H1 (cell line): ENCODE measurements at regions not wholly inside any gene's neighbourhood (a gene's known extent, or its start where the extent isn't known, plus 50 kb on each side); places are given as distances from the start of the nearest gene placed in this dataset.

Source experiments
- CTCF ChIA-PET: fragments of 300-600 bp; sonication (Branson Sonifier 250); formaldehyde crosslinking; loops from one replicate; lab custom pipeline; 2021; ENCODE audit not compliant: partially characterized antibody; lab: Charles Lee
- POLR2A ChIA-PET: fragments of 300-600 bp; sonication (Branson Sonifier 250); formaldehyde crosslinking; loops from one replicate; lab custom pipeline; 2021; ENCODE audit warnings: inconsistent platforms; ENCODE audit not compliant: partially characterized antibody; lab: Charles Lee
- DNase-seq, 2 experiments: peaks; one replicate each; pipeline versions ENCODE4 v3.0.0 to v3.0.0-alpha.2; 2010 to 2022; ENCODE audit warnings: low spot score in 2 of 2, low read depth in 1 of 2, mixed read lengths in 1 of 2
- FAIRE-seq: peaks from 2 replicates; lab custom pipeline; 2011; peaks lifted over from hg19 to GRCh38; lab: Jason Lieb, UNC
- H2AFZ ChIP-seq: 2 replicates; pipeline ENCODE4 v1.8.1; 2012; ENCODE audit warnings: low read length, inconsistent platforms
- H2AK5ac ChIP-seq: 2 replicates; pipeline ENCODE4 v1.6.1; 2013; ENCODE audit warnings: low read depth, low read length
- H2BK120ac ChIP-seq: replicated peaks from 2 replicates; pipeline ENCODE3; 2013; ENCODE audit warnings: low read depth, low read length, inconsistent platforms
- H2BK12ac ChIP-seq: 2 replicates; pipeline ENCODE4 v1.6.1; 2013; ENCODE audit warnings: low read depth, low read length
- H2BK15ac ChIP-seq: 2 replicates; pipeline ENCODE4 v1.6.1; 2013; ENCODE audit warnings: low read length
- H2BK20ac ChIP-seq: 2 replicates; pipeline ENCODE4 v1.6.1; 2013; ENCODE audit warnings: low read length
- H2BK5ac ChIP-seq: 2 replicates; pipeline ENCODE4 v1.6.1; 2013; ENCODE audit warnings: low read depth, low read length
- H3K14ac ChIP-seq: 2 replicates; pipeline ENCODE4 v1.6.1; 2013; ENCODE audit warnings: inconsistent platforms; ENCODE audit not compliant: insufficient read length
- H3K18ac ChIP-seq: 2 replicates; pipeline ENCODE4 v1.6.1; 2013; ENCODE audit warnings: low read length; ENCODE audit errors: extremely low read depth
- H3K23ac ChIP-seq: 2 replicates; pipeline ENCODE4 v1.6.1; 2013; ENCODE audit warnings: inconsistent platforms; ENCODE audit not compliant: insufficient read length
- H3K23me2 ChIP-seq: 2 replicates; pipeline ENCODE4 v1.6.1; 2013; ENCODE audit warnings: low read depth, low read length
- H3K27ac ChIP-seq: 2 replicates; pipeline ENCODE4 v1.6.1; 2011; ENCODE audit warnings: low read depth, low read length, inconsistent platforms
- H3K27me3 ChIP-seq, 4 experiments: replicated peaks in 1 of 4; 1 replicate in 1 of 4; 2 replicates in 3 of 4; pipeline versions ENCODE4 v1.6.1 to v1.8.1; 2011 to 2013; ENCODE audit warnings: low read length in 3 of 4, mild to moderate bottlenecking in 3 of 4, inconsistent platforms in 2 of 4, mixed read lengths in 2 of 4, moderate library complexity in 1 of 4; ENCODE audit not compliant: control insufficient read depth in 3 of 4, insufficient read depth in 3 of 4; ENCODE audit errors: extremely low read depth in 1 of 4
- H3K36me3 ChIP-seq, 4 experiments: 2 replicates each; pipeline versions ENCODE4 v1.6.1 to v1.8.1; 2011 to 2013; ENCODE audit warnings: mild to moderate bottlenecking in 4 of 4, low read length in 3 of 4, moderate library complexity in 2 of 4, control low read depth in 1 of 4, inconsistent platforms in 1 of 4; ENCODE audit not compliant: insufficient read depth in 4 of 4, control insufficient read depth in 2 of 4
- H3K4ac ChIP-seq: replicated peaks from 2 replicates; pipeline ENCODE3; 2013; ENCODE audit warnings: low read length, low read depth, mixed read lengths, inconsistent platforms; ENCODE audit not compliant: insufficient read length
- H3K4me1 ChIP-seq, 4 experiments: replicated peaks in 1 of 4; 1 replicate in 1 of 4; 2 replicates in 3 of 4; pipeline versions ENCODE4 v1.6.1 to v1.8.1; 2011 to 2013; ENCODE audit warnings: low read length in 3 of 4, inconsistent platforms in 2 of 4, mixed read lengths in 1 of 4; ENCODE audit not compliant: insufficient read depth in 4 of 4, control insufficient read depth in 3 of 4
- H3K4me2 ChIP-seq, 2 experiments: 2 replicates each; pipeline versions ENCODE4 v1.6.1 to v1.8.1; 2011 to 2013; ENCODE audit warnings: low read depth in 2 of 2, low read length in 2 of 2, control low read depth in 1 of 2, inconsistent platforms in 1 of 2, mild to moderate bottlenecking in 1 of 2; ENCODE audit not compliant: insufficient read depth in 1 of 2
- H3K4me3 ChIP-seq, 4 experiments: fragments of 200-600, 300-600 bp in 1 of 4; sonication (generic), shearing (Covaris generic), sonication (Bioruptor Twin) in 1 of 4; 2 replicates each; pipeline versions ENCODE4 v1.5.1 to v1.8.1; 2011 to 2016; ENCODE audit warnings: low read length in 4 of 4, low read depth in 3 of 4, control low read depth in 2 of 4, inconsistent platforms in 2 of 4, mild to moderate bottlenecking in 2 of 4, mixed read lengths in 1 of 4, moderate library complexity in 1 of 4; ENCODE audit not compliant: insufficient read depth in 2 of 4; ENCODE audit errors: extremely low read depth in 1 of 4
- H3K56ac ChIP-seq: replicated peaks from 2 replicates; pipeline ENCODE3; 2013; ENCODE audit warnings: low read depth, mild to moderate bottlenecking, mixed read lengths, low read length, inconsistent platforms; ENCODE audit not compliant: insufficient read length
- H3K79me1 ChIP-seq: 2 replicates; pipeline ENCODE4 v1.6.1; 2013; ENCODE audit warnings: low read depth, low read length, control low read depth
- H3K79me2 ChIP-seq, 2 experiments: 2 replicates each; pipeline versions ENCODE4 v1.6.1 to v1.8.1; 2012 to 2013; ENCODE audit warnings: low read length in 2 of 2, mild to moderate bottlenecking in 2 of 2, inconsistent platforms in 1 of 2; ENCODE audit not compliant: insufficient read depth in 2 of 2, control insufficient read depth in 1 of 2
- H3K9ac ChIP-seq, 4 experiments: replicated peaks in 1 of 4; 1 replicate in 1 of 4; 2 replicates in 3 of 4; pipeline versions ENCODE4 v1.6.1 to v1.8.1; 2011 to 2013; ENCODE audit warnings: low read depth in 3 of 4, low read length in 3 of 4, control low read depth in 2 of 4, mild to moderate bottlenecking in 2 of 4, moderate library complexity in 2 of 4, inconsistent platforms in 1 of 4; ENCODE audit errors: extremely low read depth in 1 of 4
- H3K9me3 ChIP-seq, 2 experiments: 2 replicates each; pipeline versions ENCODE4 v1.6.1 to v1.8.1; 2012 to 2013; ENCODE audit warnings: mild to moderate bottlenecking in 2 of 2, moderate library complexity in 2 of 2, control low read depth in 1 of 2, inconsistent platforms in 1 of 2, low read depth in 1 of 2, low read length in 1 of 2, mixed read lengths in 1 of 2; ENCODE audit not compliant: insufficient read depth in 2 of 2
- H4K20me1 ChIP-seq, 2 experiments: replicated peaks in 1 of 2; 2 replicates each; pipeline versions ENCODE3 to v1.8.1; 2011 to 2013; ENCODE audit warnings: inconsistent platforms in 2 of 2, low read length in 2 of 2, mild to moderate bottlenecking in 1 of 2; ENCODE audit not compliant: insufficient read depth in 2 of 2, control insufficient read depth in 1 of 2
- H4K5ac ChIP-seq: 2 replicates; pipeline ENCODE4 v1.6.1; 2013; ENCODE audit warnings: low read length, low read depth, mixed read lengths, inconsistent platforms; ENCODE audit not compliant: insufficient read length
- H4K8ac ChIP-seq: 2 replicates; pipeline ENCODE4 v1.8.0; 2013; ENCODE audit warnings: mild to moderate bottlenecking, moderate library complexity, low read length, inconsistent platforms; ENCODE audit not compliant: insufficient read depth; ENCODE audit errors: extremely low read depth
- H4K91ac ChIP-seq: replicated peaks from 2 replicates; pipeline ENCODE3; 2013; ENCODE audit warnings: low read length, mixed read lengths, inconsistent platforms; ENCODE audit not compliant: insufficient read length
- RBBP5 ChIP-seq: IDR thresholded peaks from 2 replicates; pipeline ENCODE4 v1.7.1; 2012; ENCODE audit warnings: low read depth, mild to moderate bottlenecking, inconsistent platforms, low read length, moderate library complexity, borderline replicate concordance
- WGBS, 2 experiments: shearing (Covaris generic) in 1 of 2; methylation state at CpG; one replicate each; pipeline versions ENCODE4 v1.1.6 to v1.1.7; 2013 to 2015; ENCODE audit warnings: low lambda C conversion rate in 2 of 2, mixed read lengths in 2 of 2, inconsistent platforms in 1 of 2, low coverage in 1 of 2, missing lambda C conversion rate in 1 of 2; ENCODE audit not compliant: insufficient replicate concordance in 2 of 2, insufficient coverage in 1 of 2, insufficient read length in 1 of 2; ENCODE audit errors: extremely low coverage in 1 of 2, missing lambda C conversion rate in 1 of 2; 5-methylcytosine and 5-hydroxymethylcytosine counted together
- TF ChIP-seq, protein P1 (sequence below): IDR thresholded peaks from 2 replicates; pipeline ENCODE4 v1.6.1; 2012; ENCODE audit warnings: inconsistent platforms

DNA sequence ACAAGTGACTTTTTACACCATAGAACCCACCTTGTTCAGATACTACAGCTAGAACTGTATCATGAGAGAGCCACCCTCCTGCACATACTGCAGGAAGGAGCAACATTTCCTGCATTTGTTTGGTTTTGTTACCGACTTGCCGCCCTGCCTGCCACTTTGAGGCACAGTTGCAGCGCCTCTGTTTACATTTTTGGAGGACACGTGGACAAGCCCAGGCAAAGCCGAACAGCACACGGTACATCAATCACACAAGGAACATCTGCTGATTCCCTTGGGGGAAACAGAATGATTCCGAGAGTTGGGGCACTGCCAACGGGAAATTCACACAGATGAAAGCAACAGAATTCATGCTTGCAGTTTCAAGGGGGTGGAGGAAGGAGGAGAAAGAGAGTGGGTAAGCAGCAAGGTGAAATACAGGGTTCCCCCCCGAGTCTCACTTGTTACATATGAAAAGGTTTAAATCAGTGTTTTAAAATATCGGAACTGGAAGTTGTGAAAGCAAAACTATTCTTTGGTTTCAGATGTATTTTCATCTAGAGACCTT, 110.7 kb downstream of the BTG1 start:
- no peak overlapping the region for H3K23ac ChIP-seq
- H4K91ac ChIP-seq: peak overlapping the region; percentile 46
- H4K5ac ChIP-seq: no peak overlapping the region
- no peak overlapping the region for H3K27ac ChIP-seq
- H2BK15ac ChIP-seq: no peak overlapping the region; the same call in 1 of the 2 replicates
- H2AFZ ChIP-seq: peak overlapping the region; percentile 31
- H3K4ac ChIP-seq: no peak overlapping the region
- H3K27me3 ChIP-seq: no peaks in the 10 kb centered on the region
- POLR2A ChIA-PET: interaction anchor here (1.1 kb wide), 1 partner anchor 111 kb away, joined by 3 read pairs; the partner anchor contains the start of gene BTG1
- no peak overlapping the region for H3K14ac ChIP-seq
- H4K20me1 ChIP-seq: no peaks in the 10 kb centered on the region
- H3K4me2 ChIP-seq: peak overlapping the region in 1 of 2 experiments; percentile 24; a peak in 1 of 4 replicates
- no peaks in the 10 kb centered on the region for H3K23me2 ChIP-seq
- DNase-seq (no peak), FAIRE-seq (no peak)
- no peak overlapping the region for H3K9ac ChIP-seq
- H2BK20ac ChIP-seq: peak overlapping the region; percentile 28; the same call in 1 of the 2 replicates
- H3K79me2 ChIP-seq: no peaks in the 10 kb centered on the region
- H3K36me3 ChIP-seq: no peaks in the 10 kb centered on the region
- no peak overlapping the region for H3K56ac ChIP-seq
- H2BK12ac ChIP-seq: peak overlapping the region; percentile 82; the same call in 1 of the 2 replicates
- no peak overlapping the region for H3K4me3 ChIP-seq
- TF ChIP-seq, protein P1, sequence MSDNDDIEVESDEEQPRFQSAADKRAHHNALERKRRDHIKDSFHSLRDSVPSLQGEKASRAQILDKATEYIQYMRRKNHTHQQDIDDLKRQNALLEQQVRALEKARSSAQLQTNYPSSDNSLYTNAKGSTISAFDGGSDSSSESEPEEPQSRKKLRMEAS: 0 out of 2 replicates have a peak, but pooled peaks have one; percentile 22
- TF ChIP-seq RBBP5: no peak
- TF ChIP-seq, all 59 proteins: peak for 1
- CTCF ChIA-PET: interaction anchor here (0.5 kb wide), 1 partner anchor 79 kb away, joined by 3 read pairs; no protein-coding TSS in a partner anchor
- peaks cover 2 to 14% (median 12%) of the 10 kb centered on the region in 4 experiments; a peak in 6 of 7 replicates for H3K4me1 ChIP-seq
- H2BK120ac ChIP-seq: peak overlapping the region; percentile 56
- no peak overlapping the region for H2AK5ac ChIP-seq
- H3K9me3 ChIP-seq: no peaks in the 10 kb centered on the region
- WGBS, 2 experiments: 59% methylated on average over 10 of the region's 10 CpGs; no CpG with 5 or more reads in 1 of the 2 experiments
- no peaks in the 10 kb centered on the region for H3K79me1 ChIP-seq
- H2BK5ac ChIP-seq: no peak overlapping the region
- peak overlapping the region; percentile 64 for H3K18ac ChIP-seq
- H4K8ac ChIP-seq: no peak overlapping the region
